ENCODE measurements at regions not wholly inside any gene's neighbourhood (a gene's known extent, or its start where the extent isn't known, plus 50 kb on each side); places are given as distances from the start of the nearest gene placed in this dataset.

GRCh38 chr10:120656107-120656506 is 195.1 kb upstream of the WDR11 start:
- TF ChIP-seq CTCF (optimal IDR thresholded peaks at IDR 0.05 in 1 of 3, IDR thresholded peaks at IDR 0.05 in 1 of 3, conservative IDR thresholded peaks at IDR 0.05 in 1 of 3; ENCODE audit: extremely low read depth in 1 of 3, insufficient read depth in 2 of 3, low read length in 3 of 3) (no peak), EZH2 (IDR thresholded peaks at IDR 0.05; ENCODE audit: low read length) (no peak)
